Kidney (tissue), 13 donors: ENCODE measurements at regions not wholly inside any gene's neighbourhood (a gene's known extent, or its start where the extent isn't known, plus 50 kb on each side); places are given as distances from the start of the nearest gene placed in this dataset.

Experiments used
- DNase-seq, 5 donors: peaks; one replicate each; pipeline ENCODE4 v3.0.0-alpha.2; 2013 to 2020
- FAIRE-seq: peaks from 2 replicates; lab custom pipeline; 2012; peaks lifted over from hg19 to GRCh38; lab: Jason Lieb, UNC
- H3K27ac ChIP-seq, 2 donors: one replicate each; pipeline ENCODE4 v1.7.0; 2013; ENCODE audit warnings: low read depth in 2 of 2, low read length in 2 of 2, inconsistent platforms in 1 of 2
- H3K27me3 ChIP-seq: one replicate; pipeline ENCODE4 v1.7.1; 2013; ENCODE audit warnings: low read length, inconsistent platforms; ENCODE audit not compliant: control insufficient read depth, insufficient read depth
- H3K36me3 ChIP-seq, 3 donors: one replicate each; pipeline versions ENCODE4 v1.7.0 to v1.7.1; 2013; ENCODE audit warnings: low read length in 3 of 3, control low read depth in 1 of 3, inconsistent platforms in 1 of 3; ENCODE audit not compliant: insufficient read depth in 3 of 3, control insufficient read depth in 2 of 3
- H3K4me1 ChIP-seq, 3 donors: one replicate each; pipeline versions ENCODE4 v1.7.0 to v1.7.1; 2013; ENCODE audit warnings: low read length in 3 of 3, inconsistent platforms in 1 of 3, low read depth in 1 of 3; ENCODE audit not compliant: control insufficient read depth in 2 of 3, insufficient read depth in 2 of 3
- H3K4me3 ChIP-seq, 3 donors: one replicate each; pipeline versions ENCODE4 v1.7.0 to v1.8.1; 2013; ENCODE audit warnings: low read length in 3 of 3, control low read depth in 1 of 3, inconsistent platforms in 1 of 3
- H3K9ac ChIP-seq, 3 donors: one replicate each; pipeline versions ENCODE4 v1.7.0 to v1.7.1; 2013; ENCODE audit warnings: low read length in 3 of 3, control low read depth in 1 of 3, inconsistent platforms in 1 of 3
- H3K9me3 ChIP-seq, 3 donors: one replicate each; pipeline versions ENCODE4 v1.7.0 to v1.7.1; 2013; ENCODE audit warnings: low read length in 3 of 3, control low read depth in 1 of 3, inconsistent platforms in 1 of 3; ENCODE audit not compliant: control insufficient read depth in 2 of 3, insufficient read depth in 1 of 3
- CTCF ChIP-seq: IDR thresholded peaks from 3 replicates; pipeline ENCODE4 v1.5.1; 2012; ENCODE audit warnings: mild to moderate bottlenecking, moderate library complexity, borderline replicate concordance; ENCODE audit not compliant: insufficient read depth; ENCODE audit errors: extremely low read depth
- intact Hi-C: fragments of 100-400 bp; cut with DNase I; formaldehyde crosslinking; loops from one replicate; pipeline ENCODE4 v1.11.1; 2022
- donor health status: control.
- donor health status: control.
- donor health status: control.
- donor health status: control.
- donor health status: control.
- donor health status: DM: yes; HTN: yes; CAD: no.
- donor health status: Normal renal cell carcinoma (clear cell type).

- TF ChIP-seq CTCF = no peak
- H3K9me3 ChIP-seq = no peaks in the 10 kb centered on the region
- FAIRE-seq (no peak), DNase-seq (no peak)
- H3K4me1 ChIP-seq = no peaks in the 10 kb centered on the region
- intact Hi-C loops = no loop called here
- no peaks in the 10 kb centered on the region for H3K27me3 ChIP-seq
- no peak overlapping the region for H3K27ac ChIP-seq
- H3K36me3 ChIP-seq = no peaks in the 10 kb centered on the region
- no peak overlapping the region for H3K4me3 ChIP-seq
- H3K9ac ChIP-seq = no peak overlapping the region
Measured at GRCh38 chr4:81577392-81577791, 105.7 kb upstream of the RASGEF1B start.

GRCh38 chr4:81574991-81575390 lies 103.3 kb upstream of the RASGEF1B start:
- no peak for TF ChIP-seq CTCF
- FAIRE-seq = no peak
- intact Hi-C loops = no loop called here

GRCh38 chr4:81573840-81574239 lies 102.1 kb upstream of the RASGEF1B start:
- no peak for DNase-seq
- H3K4me3 ChIP-seq = no peak overlapping the region
- intact Hi-C loops = no loop called here
- FAIRE-seq = no peak
- no peaks in the 10 kb centered on the region for H3K9me3 ChIP-seq
- no peaks in the 10 kb centered on the region for H3K27me3 ChIP-seq
- no peaks in the 10 kb centered on the region for H3K4me1 ChIP-seq
- no peak overlapping the region for H3K9ac ChIP-seq
- no peak overlapping the region for H3K27ac ChIP-seq
- no peak for TF ChIP-seq CTCF
- no peaks in the 10 kb centered on the region for H3K36me3 ChIP-seq

More at GRCh38 chr4:81574991-81575390, 103.3 kb upstream of the RASGEF1B start:
- Histone ChIP-seq H3K36me3 (no peaks in the 10 kb centered on the region), H3K27me3 (no peaks in the 10 kb centered on the region), H3K4me1 (no peaks in the 10 kb centered on the region), H3K9me3 (no peaks in the 10 kb centered on the region), H3K4me3 (no peak overlapping the region), H3K9ac (no peak overlapping the region), H3K27ac (no peak overlapping the region)
- peak in 1 of 5 donors; percentile 29 for DNase-seq

- no peak for TF ChIP-seq CTCF
- H3K9me3 ChIP-seq = no peaks in the 10 kb centered on the region
- no peak overlapping the region for H3K9ac ChIP-seq
- no peak for FAIRE-seq
- no peak for DNase-seq
- no peak overlapping the region for H3K27ac ChIP-seq
- no peak overlapping the region for H3K4me3 ChIP-seq
- no peaks in the 10 kb centered on the region for H3K4me1 ChIP-seq
- no peaks in the 10 kb centered on the region for H3K27me3 ChIP-seq
- intact Hi-C loops = no loop called here
- no peaks in the 10 kb centered on the region for H3K36me3 ChIP-seq
Measured at GRCh38 chr4:81572402-81572801, 100.7 kb upstream of the RASGEF1B start.
